Fibroblast of villous mesenchyme (primary cell): ENCODE measurements at regions not wholly inside any gene's neighbourhood (a gene's known extent, or its start where the extent isn't known, plus 50 kb on each side); places are given as distances from the start of the nearest gene placed in this dataset.

ENCODE experiments used
- DNase-seq: peaks from one replicate; pipeline ENCODE4 v3.0.0-alpha.2; 2010; ENCODE audit warnings: low read depth
- H3K4me3 ChIP-seq: 2 replicates; pipeline ENCODE4 v1.5.1; 2011; ENCODE audit warnings: low read depth, mild to moderate bottlenecking, low read length
- CTCF ChIP-seq: IDR thresholded peaks from 2 replicates; pipeline ENCODE4 v1.5.1; 2012; ENCODE audit warnings: low read depth, mild to moderate bottlenecking, low read length; ENCODE audit not compliant: insufficient read depth

GRCh38 chr5:105751908-105752307 is 1918.8 kb downstream of the EFNA5 start:
- no peak for TF ChIP-seq CTCF
- no peak overlapping the region for H3K4me3 ChIP-seq
- no peak for DNase-seq

- H3K4me3 ChIP-seq, result no peak overlapping the region
- TF ChIP-seq CTCF, result no peak
- DNase-seq, result no peak
Observed at GRCh38 chr5:105745111-105745510, 1925.6 kb downstream of the EFNA5 start.

GRCh38 chr5:105740242-105740641 is 1930.5 kb downstream of the EFNA5 start:
- DNase-seq, result no peak
- TF ChIP-seq CTCF, result no peak
- no peak overlapping the region for H3K4me3 ChIP-seq

GRCh38 chr5:105739732-105740131 is 1931.0 kb downstream of the EFNA5 start:
- no peak overlapping the region for H3K4me3 ChIP-seq
- no peak for DNase-seq
- TF ChIP-seq CTCF, result no peak

- no peak overlapping the region for H3K4me3 ChIP-seq
- no peak for TF ChIP-seq CTCF
- DNase-seq, result peak; percentile 1
Observed at GRCh38 chr5:105735704-105736103, 1935.0 kb downstream of the EFNA5 start.

GRCh38 chr5:105730982-105731381 is 1939.8 kb downstream of the EFNA5 start:
- no peak for TF ChIP-seq CTCF
- no peak for DNase-seq
- H3K4me3 ChIP-seq, result no peak overlapping the region

GRCh38 chr5:105726093-105726492 is 1944.6 kb downstream of the EFNA5 start:
- TF ChIP-seq CTCF, result no peak
- H3K4me3 ChIP-seq, result no peak overlapping the region
- DNase-seq, result no peak
